ENCODE measurements at regions not wholly inside any gene's neighbourhood (a gene's known extent, or its start where the extent isn't known, plus 50 kb on each side); places are given as distances from the start of the nearest gene placed in this dataset.

DNA sequence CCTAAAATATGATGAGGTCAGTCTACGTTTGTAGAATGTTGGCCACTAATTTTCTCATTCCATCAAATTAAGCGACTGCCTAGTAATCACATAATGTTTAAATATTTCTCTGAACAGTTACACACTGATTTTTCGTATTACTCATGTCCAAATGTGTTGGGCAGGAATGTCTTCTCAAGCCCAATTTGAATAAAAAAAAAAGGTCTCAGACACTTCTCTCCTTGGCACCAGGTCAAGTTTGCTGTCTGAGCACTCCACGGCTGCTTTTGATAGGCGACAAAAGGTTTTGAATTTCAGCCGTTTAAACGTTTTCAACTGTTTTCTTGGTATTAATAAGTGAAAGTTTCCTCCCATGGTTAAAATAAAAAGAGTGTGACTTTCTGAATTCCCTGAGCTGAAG lies 542.1 kb downstream of the IRX1 start:
- TF ChIP-seq, protein P1, sequence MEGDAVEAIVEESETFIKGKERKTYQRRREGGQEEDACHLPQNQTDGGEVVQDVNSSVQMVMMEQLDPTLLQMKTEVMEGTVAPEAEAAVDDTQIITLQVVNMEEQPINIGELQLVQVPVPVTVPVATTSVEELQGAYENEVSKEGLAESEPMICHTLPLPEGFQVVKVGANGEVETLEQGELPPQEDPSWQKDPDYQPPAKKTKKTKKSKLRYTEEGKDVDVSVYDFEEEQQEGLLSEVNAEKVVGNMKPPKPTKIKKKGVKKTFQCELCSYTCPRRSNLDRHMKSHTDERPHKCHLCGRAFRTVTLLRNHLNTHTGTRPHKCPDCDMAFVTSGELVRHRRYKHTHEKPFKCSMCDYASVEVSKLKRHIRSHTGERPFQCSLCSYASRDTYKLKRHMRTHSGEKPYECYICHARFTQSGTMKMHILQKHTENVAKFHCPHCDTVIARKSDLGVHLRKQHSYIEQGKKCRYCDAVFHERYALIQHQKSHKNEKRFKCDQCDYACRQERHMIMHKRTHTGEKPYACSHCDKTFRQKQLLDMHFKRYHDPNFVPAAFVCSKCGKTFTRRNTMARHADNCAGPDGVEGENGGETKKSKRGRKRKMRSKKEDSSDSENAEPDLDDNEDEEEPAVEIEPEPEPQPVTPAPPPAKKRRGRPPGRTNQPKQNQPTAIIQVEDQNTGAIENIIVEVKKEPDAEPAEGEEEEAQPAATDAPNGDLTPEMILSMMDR (conservative IDR thresholded peaks at IDR 0.05; ENCODE audit: low read depth in 2 of 2), result no peak
- TF ChIP-seq POLR2AphosphoS5 (IDR thresholded peaks at IDR 0.05; ENCODE audit: low read depth) (no peak), EZH2phosphoT487 (IDR thresholded peaks at IDR 0.05; ENCODE audit: unreplicated experiment) (no peak), ZNF331 (CRISPR knock-in tag; IDR thresholded peaks at IDR 0.05; ENCODE audit: low read depth) (no peak), EZH2 (IDR thresholded peaks at IDR 0.05; ENCODE audit: low read depth, unreplicated experiment) (no peak), CREB1 (CRISPR knock-in tag; IDR thresholded peaks at IDR 0.05; ENCODE audit: low read depth) (no peak), JUNB (IDR thresholded peaks at IDR 0.05; ENCODE audit: unreplicated experiment) (no peak), STAT1 (IDR thresholded peaks at IDR 0.05; ENCODE audit: unreplicated experiment) (no peak)
- TF ChIP-seq, protein P2, sequence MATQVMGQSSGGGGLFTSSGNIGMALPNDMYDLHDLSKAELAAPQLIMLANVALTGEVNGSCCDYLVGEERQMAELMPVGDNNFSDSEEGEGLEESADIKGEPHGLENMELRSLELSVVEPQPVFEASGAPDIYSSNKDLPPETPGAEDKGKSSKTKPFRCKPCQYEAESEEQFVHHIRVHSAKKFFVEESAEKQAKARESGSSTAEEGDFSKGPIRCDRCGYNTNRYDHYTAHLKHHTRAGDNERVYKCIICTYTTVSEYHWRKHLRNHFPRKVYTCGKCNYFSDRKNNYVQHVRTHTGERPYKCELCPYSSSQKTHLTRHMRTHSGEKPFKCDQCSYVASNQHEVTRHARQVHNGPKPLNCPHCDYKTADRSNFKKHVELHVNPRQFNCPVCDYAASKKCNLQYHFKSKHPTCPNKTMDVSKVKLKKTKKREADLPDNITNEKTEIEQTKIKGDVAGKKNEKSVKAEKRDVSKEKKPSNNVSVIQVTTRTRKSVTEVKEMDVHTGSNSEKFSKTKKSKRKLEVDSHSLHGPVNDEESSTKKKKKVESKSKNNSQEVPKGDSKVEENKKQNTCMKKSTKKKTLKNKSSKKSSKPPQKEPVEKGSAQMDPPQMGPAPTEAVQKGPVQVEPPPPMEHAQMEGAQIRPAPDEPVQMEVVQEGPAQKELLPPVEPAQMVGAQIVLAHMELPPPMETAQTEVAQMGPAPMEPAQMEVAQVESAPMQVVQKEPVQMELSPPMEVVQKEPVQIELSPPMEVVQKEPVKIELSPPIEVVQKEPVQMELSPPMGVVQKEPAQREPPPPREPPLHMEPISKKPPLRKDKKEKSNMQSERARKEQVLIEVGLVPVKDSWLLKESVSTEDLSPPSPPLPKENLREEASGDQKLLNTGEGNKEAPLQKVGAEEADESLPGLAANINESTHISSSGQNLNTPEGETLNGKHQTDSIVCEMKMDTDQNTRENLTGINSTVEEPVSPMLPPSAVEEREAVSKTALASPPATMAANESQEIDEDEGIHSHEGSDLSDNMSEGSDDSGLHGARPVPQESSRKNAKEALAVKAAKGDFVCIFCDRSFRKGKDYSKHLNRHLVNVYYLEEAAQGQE (IDR thresholded peaks at IDR 0.05; ENCODE audit: unreplicated experiment), result no peak
- TF ChIP-seq, protein P3, sequence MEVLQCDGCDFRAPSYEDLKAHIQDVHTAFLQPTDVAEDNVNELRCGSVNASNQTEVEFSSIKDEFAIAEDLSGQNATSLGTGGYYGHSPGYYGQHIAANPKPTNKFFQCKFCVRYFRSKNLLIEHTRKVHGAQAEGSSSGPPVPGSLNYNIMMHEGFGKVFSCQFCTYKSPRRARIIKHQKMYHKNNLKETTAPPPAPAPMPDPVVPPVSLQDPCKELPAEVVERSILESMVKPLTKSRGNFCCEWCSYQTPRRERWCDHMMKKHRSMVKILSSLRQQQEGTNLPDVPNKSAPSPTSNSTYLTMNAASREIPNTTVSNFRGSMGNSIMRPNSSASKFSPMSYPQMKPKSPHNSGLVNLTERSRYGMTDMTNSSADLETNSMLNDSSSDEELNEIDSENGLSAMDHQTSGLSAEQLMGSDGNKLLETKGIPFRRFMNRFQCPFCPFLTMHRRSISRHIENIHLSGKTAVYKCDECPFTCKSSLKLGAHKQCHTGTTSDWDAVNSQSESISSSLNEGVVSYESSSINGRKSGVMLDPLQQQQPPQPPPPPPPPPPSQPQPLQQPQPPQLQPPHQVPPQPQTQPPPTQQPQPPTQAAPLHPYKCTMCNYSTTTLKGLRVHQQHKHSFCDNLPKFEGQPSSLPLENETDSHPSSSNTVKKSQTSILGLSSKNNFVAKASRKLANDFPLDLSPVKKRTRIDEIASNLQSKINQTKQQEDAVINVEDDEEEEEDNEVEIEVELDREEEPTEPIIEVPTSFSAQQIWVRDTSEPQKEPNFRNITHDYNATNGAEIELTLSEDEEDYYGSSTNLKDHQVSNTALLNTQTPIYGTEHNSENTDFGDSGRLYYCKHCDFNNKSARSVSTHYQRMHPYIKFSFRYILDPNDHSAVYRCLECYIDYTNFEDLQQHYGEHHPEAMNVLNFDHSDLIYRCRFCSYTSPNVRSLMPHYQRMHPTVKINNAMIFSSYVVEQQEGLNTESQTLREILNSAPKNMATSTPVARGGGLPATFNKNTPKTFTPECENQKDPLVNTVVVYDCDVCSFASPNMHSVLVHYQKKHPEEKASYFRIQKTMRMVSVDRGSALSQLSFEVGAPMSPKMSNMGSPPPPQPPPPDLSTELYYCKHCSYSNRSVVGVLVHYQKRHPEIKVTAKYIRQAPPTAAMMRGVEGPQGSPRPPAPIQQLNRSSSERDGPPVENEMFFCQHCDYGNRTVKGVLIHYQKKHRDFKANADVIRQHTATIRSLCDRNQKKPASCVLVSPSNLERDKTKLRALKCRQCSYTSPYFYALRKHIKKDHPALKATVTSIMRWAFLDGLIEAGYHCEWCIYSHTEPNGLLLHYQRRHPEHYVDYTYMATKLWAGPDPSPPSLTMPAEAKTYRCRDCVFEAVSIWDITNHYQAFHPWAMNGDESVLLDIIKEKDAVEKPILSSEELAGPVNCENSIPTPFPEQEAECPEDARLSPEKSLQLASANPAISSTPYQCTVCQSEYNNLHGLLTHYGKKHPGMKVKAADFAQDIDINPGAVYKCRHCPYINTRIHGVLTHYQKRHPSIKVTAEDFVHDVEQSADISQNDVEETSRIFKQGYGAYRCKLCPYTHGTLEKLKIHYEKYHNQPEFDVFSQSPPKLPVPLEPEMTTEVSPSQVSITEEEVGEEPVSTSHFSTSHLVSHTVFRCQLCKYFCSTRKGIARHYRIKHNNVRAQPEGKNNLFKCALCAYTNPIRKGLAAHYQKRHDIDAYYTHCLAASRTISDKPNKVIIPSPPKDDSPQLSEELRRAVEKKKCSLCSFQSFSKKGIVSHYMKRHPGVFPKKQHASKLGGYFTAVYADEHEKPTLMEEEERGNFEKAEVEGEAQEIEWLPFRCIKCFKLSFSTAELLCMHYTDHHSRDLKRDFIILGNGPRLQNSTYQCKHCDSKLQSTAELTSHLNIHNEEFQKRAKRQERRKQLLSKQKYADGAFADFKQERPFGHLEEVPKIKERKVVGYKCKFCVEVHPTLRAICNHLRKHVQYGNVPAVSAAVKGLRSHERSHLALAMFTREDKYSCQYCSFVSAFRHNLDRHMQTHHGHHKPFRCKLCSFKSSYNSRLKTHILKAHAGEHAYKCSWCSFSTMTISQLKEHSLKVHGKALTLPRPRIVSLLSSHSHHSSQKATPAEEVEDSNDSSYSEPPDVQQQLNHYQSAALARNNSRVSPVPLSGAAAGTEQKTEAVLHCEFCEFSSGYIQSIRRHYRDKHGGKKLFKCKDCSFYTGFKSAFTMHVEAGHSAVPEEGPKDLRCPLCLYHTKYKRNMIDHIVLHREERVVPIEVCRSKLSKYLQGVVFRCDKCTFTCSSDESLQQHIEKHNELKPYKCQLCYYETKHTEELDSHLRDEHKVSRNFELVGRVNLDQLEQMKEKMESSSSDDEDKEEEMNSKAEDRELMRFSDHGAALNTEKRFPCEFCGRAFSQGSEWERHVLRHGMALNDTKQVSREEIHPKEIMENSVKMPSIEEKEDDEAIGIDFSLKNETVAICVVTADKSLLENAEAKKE (CRISPR knock-in tag; IDR thresholded peaks at IDR 0.05), result no peak

Measured in GM23338 (cell line).